CD1c-positive myeloid dendritic cell (primary cell): ENCODE measurements at regions not wholly inside any gene's neighbourhood (a gene's known extent, or its start where the extent isn't known, plus 50 kb on each side); places are given as distances from the start of the nearest gene placed in this dataset.
"Not testable (repeated sequence)": the region's sequence is repeated elsewhere in the genome, so short reads cannot be mapped to it uniquely, and the experiment has no call there.

ENCODE experiments used
- DNase-seq: peaks from one replicate; pipeline ENCODE4 v3.0.0-alpha.2; 2016; ENCODE audit errors: extremely low spot score

GRCh38 chr5:127133071-127133470 is 59.8 kb upstream of the C5orf63 start:
- DNase-seq: no peak

- DNase-seq: no peak
Observed at GRCh38 chr5:127136908-127137307, 63.6 kb upstream of the C5orf63 start.

GRCh38 chr5:127143722-127144121 is 70.4 kb upstream of the C5orf63 start:
- no peak for DNase-seq

- DNase-seq: no peak
Observed at GRCh38 chr5:127153031-127153430, 79.7 kb upstream of the C5orf63 start.

- DNase-seq: no peak
Observed at GRCh38 chr5:127153521-127153920, 80.2 kb upstream of the C5orf63 start.

GRCh38 chr5:127163750-127164149 is 90.4 kb upstream of the C5orf63 start:
- DNase-seq: no peak

GRCh38 chr5:127170918-127171600 is 97.8 kb upstream of the C5orf63 start:
- DNase-seq: no peak

- DNase-seq: no peak
Observed at GRCh38 chr5:127176769-127177168, 103.5 kb upstream of the C5orf63 start.

- not testable (repeated sequence) for DNase-seq
Observed at GRCh38 chr5:127182631-127183030, 108.0 kb upstream of the MEGF10 start.

GRCh38 chr5:127183332-127183731 is 107.3 kb upstream of the MEGF10 start:
- DNase-seq: no peak

- DNase-seq: no peak
Observed at GRCh38 chr5:127184851-127185250, 105.7 kb upstream of the MEGF10 start.

- DNase-seq: no peak
Observed at GRCh38 chr5:127186657-127187056, 103.9 kb upstream of the MEGF10 start.

- no peak for DNase-seq
Observed at GRCh38 chr5:127187706-127188105, 102.9 kb upstream of the MEGF10 start.

- DNase-seq: no peak
Observed at GRCh38 chr5:127192150-127192549, 98.4 kb upstream of the MEGF10 start.

- DNase-seq: no peak
Observed at GRCh38 chr5:127192836-127193338, 97.7 kb upstream of the MEGF10 start.

GRCh38 chr5:127196042-127196441 is 94.6 kb upstream of the MEGF10 start:
- no peak for DNase-seq

- DNase-seq: not testable (repeated sequence)
Observed at GRCh38 chr5:127197402-127198167, 93.0 kb upstream of the MEGF10 start.

GRCh38 chr5:127202738-127203137 is 87.9 kb upstream of the MEGF10 start:
- not testable (repeated sequence) for DNase-seq

- DNase-seq: no peak
Observed at GRCh38 chr5:127203818-127204217, 86.8 kb upstream of the MEGF10 start.

- no peak for DNase-seq
Observed at GRCh38 chr5:127205147-127205546, 85.4 kb upstream of the MEGF10 start.

GRCh38 chr5:127206320-127207113 is 84.1 kb upstream of the MEGF10 start:
- DNase-seq: no peak

- DNase-seq: no peak
Observed at GRCh38 chr5:127210042-127210441, 80.6 kb upstream of the MEGF10 start.
